Left lung (tissue), 4 donors: ENCODE measurements at regions not wholly inside any gene's neighbourhood (a gene's known extent, or its start where the extent isn't known, plus 50 kb on each side); places are given as distances from the start of the nearest gene placed in this dataset.
"Not testable (repeated sequence)": the region's sequence is repeated elsewhere in the genome, so short reads cannot be mapped to it uniquely, and the experiment has no call there.

ENCODE experiments used
- ATAC-seq: fragments of 200-7000 bp; cut with Tn5 transposase; one replicate; pipeline ENCODE4 v1.9.1; 2020; ENCODE audit warnings: moderate library complexity
- DNase-seq, 4 donors: peaks; one replicate each; pipeline ENCODE4 v3.0.0-alpha.2; 2013 to 2020
- H3K27ac ChIP-seq, 2 donors: fragments of 200-600 bp; sonication (generic) in 1 of 2; one replicate each; pipeline versions ENCODE4 v1.5.0 to v1.8.0; 2020 to 2021
- H3K27me3 ChIP-seq, 2 donors: fragments of 200-600 bp; sonication (generic) in 1 of 2; one replicate each; pipeline versions ENCODE4 v1.5.0 to v1.8.0; 2020 to 2021
- H3K36me3 ChIP-seq, 2 donors: fragments of 200-600 bp; sonication (generic) in 1 of 2; one replicate each; pipeline versions ENCODE4 v1.5.0 to v1.8.0; 2020 to 2021
- H3K4me1 ChIP-seq, 2 donors: fragments of 200-600 bp; one replicate each; pipeline ENCODE4 v1.8.0; 2021
- H3K4me3 ChIP-seq, 2 donors: fragments of 200-600 bp; sonication (generic) in 1 of 2; one replicate each; pipeline versions ENCODE4 v1.5.0 to v1.8.0; 2020 to 2021; ENCODE audit warnings: mild to moderate bottlenecking in 1 of 2
- H3K9me3 ChIP-seq, 2 donors: fragments of 200-600 bp; sonication (generic) in 1 of 2; one replicate each; pipeline versions ENCODE4 v1.5.0 to v1.8.0; 2020 to 2021
- intact Hi-C, 2 donors: fragments of 100-400 bp; cut with DNase I; formaldehyde crosslinking; loops; one replicate each; pipeline versions ENCODE4 v1.11.2 to v1.14.2; 2022
- TF ChIP-seq, protein P1 (sequence below), 2 donors: fragments of 200-600 bp; sonication (generic) in 1 of 2; IDR thresholded peaks; one replicate each; pipeline versions ENCODE4 v1.5.0 to v1.8.0; 2021; ENCODE audit warnings: antibody characterized with exemption in 2 of 2
- donor health status: DM: no; HTN: yes; CAD: no.
- donor health status: DM: no; HTN: no; CAD: no.

DNA sequence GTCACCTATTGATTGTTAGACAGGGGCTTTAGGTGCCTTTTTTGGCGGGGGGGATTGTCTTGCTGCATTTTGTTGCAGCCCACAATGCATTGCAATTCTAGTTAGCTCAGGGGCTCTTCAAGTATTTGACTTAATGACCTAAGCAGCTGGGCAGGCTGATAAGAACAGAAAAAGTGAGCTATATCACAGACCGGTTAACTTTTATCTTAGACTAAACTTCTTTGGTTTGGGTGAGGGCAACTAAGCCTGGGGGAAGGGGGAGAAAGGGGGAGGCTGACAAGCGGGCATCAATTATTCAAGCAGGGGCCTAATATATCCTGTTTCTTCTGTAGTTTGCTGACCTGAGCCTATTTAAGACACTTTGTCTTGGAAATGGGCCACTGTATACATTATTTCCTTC lies 66.0 kb upstream of the GPR6 start:
- ATAC-seq (no peak), DNase-seq (no peak)
- intact Hi-C loops, result no loop called here
- Histone ChIP-seq H3K9me3 (no peaks in the 10 kb centered on the region), H3K27me3 (no peaks in the 10 kb centered on the region), H3K4me1 (no peaks in the 10 kb centered on the region), H3K27ac (no peak overlapping the region), H3K36me3 (no peaks in the 10 kb centered on the region), H3K4me3 (no peak overlapping the region)
- TF ChIP-seq, protein P1, sequence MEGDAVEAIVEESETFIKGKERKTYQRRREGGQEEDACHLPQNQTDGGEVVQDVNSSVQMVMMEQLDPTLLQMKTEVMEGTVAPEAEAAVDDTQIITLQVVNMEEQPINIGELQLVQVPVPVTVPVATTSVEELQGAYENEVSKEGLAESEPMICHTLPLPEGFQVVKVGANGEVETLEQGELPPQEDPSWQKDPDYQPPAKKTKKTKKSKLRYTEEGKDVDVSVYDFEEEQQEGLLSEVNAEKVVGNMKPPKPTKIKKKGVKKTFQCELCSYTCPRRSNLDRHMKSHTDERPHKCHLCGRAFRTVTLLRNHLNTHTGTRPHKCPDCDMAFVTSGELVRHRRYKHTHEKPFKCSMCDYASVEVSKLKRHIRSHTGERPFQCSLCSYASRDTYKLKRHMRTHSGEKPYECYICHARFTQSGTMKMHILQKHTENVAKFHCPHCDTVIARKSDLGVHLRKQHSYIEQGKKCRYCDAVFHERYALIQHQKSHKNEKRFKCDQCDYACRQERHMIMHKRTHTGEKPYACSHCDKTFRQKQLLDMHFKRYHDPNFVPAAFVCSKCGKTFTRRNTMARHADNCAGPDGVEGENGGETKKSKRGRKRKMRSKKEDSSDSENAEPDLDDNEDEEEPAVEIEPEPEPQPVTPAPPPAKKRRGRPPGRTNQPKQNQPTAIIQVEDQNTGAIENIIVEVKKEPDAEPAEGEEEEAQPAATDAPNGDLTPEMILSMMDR (IDR thresholded peaks at IDR 0.05), result no peak

GRCh38 chr6:109912952-109913351 lies 65.2 kb upstream of the GPR6 start:
- Histone ChIP-seq H3K27me3 (no peaks in the 10 kb centered on the region), H3K27ac (no peak overlapping the region), H3K36me3 (no peaks in the 10 kb centered on the region), H3K9me3 (no peaks in the 10 kb centered on the region), H3K4me3 (no peak overlapping the region), H3K4me1 (no peaks in the 10 kb centered on the region)
- ATAC-seq (no peak), DNase-seq (no peak)
- intact Hi-C loops, result no loop called here
- TF ChIP-seq, protein P1 (IDR thresholded peaks at IDR 0.05), result no peak

DNA sequence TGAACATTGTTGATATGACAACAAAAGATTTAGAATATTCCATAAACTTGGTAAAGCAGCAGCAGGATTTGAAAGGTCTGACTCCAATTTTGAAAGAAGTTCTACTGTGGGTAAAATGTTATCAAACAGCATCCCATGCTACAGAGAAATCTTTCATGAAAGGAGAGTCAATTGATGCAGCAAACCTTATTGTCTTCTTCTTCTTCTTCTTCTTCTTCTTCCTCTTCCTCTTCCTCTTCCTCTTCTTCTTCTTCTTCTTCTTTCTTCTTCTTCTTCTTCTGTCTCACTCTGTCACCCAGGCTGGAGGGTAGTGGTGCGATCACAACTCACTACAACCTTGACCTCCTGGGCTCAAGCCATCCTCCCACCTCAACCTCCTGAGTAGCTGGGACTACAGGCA lies 62.4 kb upstream of the GPR6 start:
- H3K27ac ChIP-seq, H3K27me3 ChIP-seq, H3K36me3 ChIP-seq, DNase-seq, ATAC-seq, H3K4me3 ChIP-seq, H3K4me1 ChIP-seq, intact Hi-C loops, H3K9me3 ChIP-seq: not testable (repeated sequence)

DNA sequence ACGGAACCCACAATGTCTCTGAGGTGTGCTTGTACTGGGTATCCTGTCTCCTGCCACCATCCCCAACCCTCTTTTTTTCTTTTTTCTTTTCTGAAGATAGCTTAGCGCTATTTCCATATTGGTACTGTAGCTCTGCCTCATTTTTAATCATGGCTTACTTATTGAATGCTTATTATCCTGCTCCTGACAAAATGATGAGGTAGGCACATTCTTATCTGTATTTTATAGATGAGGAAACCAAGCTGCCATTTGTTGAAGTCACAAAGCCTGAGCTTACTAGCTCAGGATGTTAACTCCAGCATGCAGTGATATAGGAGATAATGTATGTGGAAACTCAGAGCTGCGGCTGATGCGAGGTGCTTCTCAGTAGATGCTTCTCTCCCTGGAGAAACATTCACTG lies 61.4 kb upstream of the GPR6 start:
- intact Hi-C loops, result no loop called here
- TF ChIP-seq, protein P1 (IDR thresholded peaks at IDR 0.05), result no peak
- Histone ChIP-seq H3K4me1 (no peaks in the 10 kb centered on the region), H3K36me3 (no peaks in the 10 kb centered on the region), H3K4me3 (no peak overlapping the region), H3K27me3 (no peaks in the 10 kb centered on the region), H3K27ac (no peak overlapping the region), H3K9me3 (no peaks in the 10 kb centered on the region)
- ATAC-seq (no peak), DNase-seq (no peak)

GRCh38 chr6:109918227-109918626 lies 59.9 kb upstream of the GPR6 start:
- Histone ChIP-seq H3K4me1 (no peaks in the 10 kb centered on the region), H3K27ac (no peak overlapping the region), H3K4me3 (no peak overlapping the region), H3K9me3 (no peaks in the 10 kb centered on the region), H3K27me3 (no peaks in the 10 kb centered on the region), H3K36me3 (no peaks in the 10 kb centered on the region)
- TF ChIP-seq, protein P1 (IDR thresholded peaks at IDR 0.05), result no peak
- intact Hi-C loops, result no loop called here
- DNase-seq, result no peak
- ATAC-seq, result no peak

DNA sequence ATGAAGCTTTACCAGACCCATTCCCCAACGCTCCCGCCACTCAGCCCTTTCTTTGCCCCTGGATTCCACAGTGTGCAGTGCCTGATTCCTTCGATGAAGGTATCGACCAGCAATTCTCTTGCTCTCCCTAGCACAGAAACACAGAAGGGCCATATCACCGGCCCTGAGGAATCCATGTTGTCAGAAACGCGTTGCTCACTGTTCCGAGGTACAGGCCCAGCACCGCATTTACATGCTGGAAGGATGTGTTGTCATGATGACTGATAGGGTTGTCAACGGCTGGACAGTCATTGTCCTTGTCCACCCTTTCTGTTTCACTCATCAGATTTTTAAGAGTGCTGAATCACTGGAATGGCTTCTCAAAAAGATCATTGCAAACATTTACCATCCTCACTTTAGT lies 57.2 kb upstream of the GPR6 start:
- intact Hi-C loops, result no loop called here
- no peaks in the 10 kb centered on the region for H3K36me3 ChIP-seq

More for the DNA sequence above, 57.2 kb upstream of the GPR6 start:
- ATAC-seq (no peak), DNase-seq (no peak)
- no peaks in the 10 kb centered on the region for H3K4me1 ChIP-seq
- H3K9me3 ChIP-seq, result no peaks in the 10 kb centered on the region
- no peak overlapping the region for H3K27ac ChIP-seq
- no peaks in the 10 kb centered on the region for H3K27me3 ChIP-seq
- TF ChIP-seq, protein P1 (IDR thresholded peaks at IDR 0.05), result no peak
- H3K4me3 ChIP-seq, result no peak overlapping the region
